Prostate gland (tissue), 2 donors: ENCODE measurements at regions not wholly inside any gene's neighbourhood (a gene's known extent, or its start where the extent isn't known, plus 50 kb on each side); places are given as distances from the start of the nearest gene placed in this dataset.

ENCODE experiments used
- DNase-seq: peaks from one replicate; pipeline ENCODE4 v3.0.0-alpha.2; 2019; ENCODE audit warnings: low spot score
- H3K27ac ChIP-seq, 2 donors: fragments of 200-600 bp; sonication (generic); 2 replicates each; pipeline ENCODE4 v1.5.1; 2017 to 2019
- H3K27me3 ChIP-seq: fragments of 200-600 bp; sonication (generic); replicated peaks from 2 replicates; pipeline ENCODE4 v1.5.1; 2019; ENCODE audit not compliant: insufficient read depth
- H3K36me3 ChIP-seq, 2 donors: fragments of 200-600 bp; sonication (generic); 1 replicate in 1 of 2; 2 replicates in 1 of 2; pipeline versions ENCODE4 v1.5.1 to v1.8.1; 2017 to 2019
- H3K4me1 ChIP-seq: fragments of 200-600 bp; sonication (generic); replicated peaks from 2 replicates; pipeline ENCODE4 v1.5.1; 2019
- H3K4me3 ChIP-seq, 2 donors: fragments of 200-600 bp; sonication (generic); 2 replicates each; pipeline ENCODE4 v1.5.1; 2017 to 2019
- H3K9me3 ChIP-seq: fragments of 200-600 bp; sonication (generic); 2 replicates; pipeline ENCODE4 v1.5.1; 2017
- POLR2A ChIP-seq: fragments of 450-650 bp; IDR thresholded peaks from one replicate; pipeline ENCODE4 v1.6.1; 2016; ENCODE audit warnings: antibody characterized with exemption, mild to moderate bottlenecking
- POLR2AphosphoS5 ChIP-seq: sonication (generic); formaldehyde crosslinking; IDR thresholded peaks from one replicate; pipeline ENCODE4 v1.6.1; 2017; ENCODE audit warnings: antibody characterized with exemption
- WGBS: methylation state at CpG from one replicate; pipeline ENCODE4 v1.1.5; 2018; 5-methylcytosine and 5-hydroxymethylcytosine counted together
- intact Hi-C: fragments of 100-400 bp; cut with DNase I; formaldehyde crosslinking; loops from one replicate; pipeline ENCODE4 v1.14.2; 2022
- TF ChIP-seq, protein P1 (sequence below), 4 experiments: fragments of 200-600 bp in 2 of 4; fragments of 450-650 bp in 2 of 4; sonication (generic) in 2 of 4; IDR thresholded peaks; 1 replicate in 3 of 4; 2 replicates in 1 of 4; pipeline ENCODE4 v1.5.1; 2016 to 2019; ENCODE audit warnings: antibody characterized with exemption in 4 of 4, mild to moderate bottlenecking in 2 of 4, moderate library complexity in 2 of 4

DNA sequence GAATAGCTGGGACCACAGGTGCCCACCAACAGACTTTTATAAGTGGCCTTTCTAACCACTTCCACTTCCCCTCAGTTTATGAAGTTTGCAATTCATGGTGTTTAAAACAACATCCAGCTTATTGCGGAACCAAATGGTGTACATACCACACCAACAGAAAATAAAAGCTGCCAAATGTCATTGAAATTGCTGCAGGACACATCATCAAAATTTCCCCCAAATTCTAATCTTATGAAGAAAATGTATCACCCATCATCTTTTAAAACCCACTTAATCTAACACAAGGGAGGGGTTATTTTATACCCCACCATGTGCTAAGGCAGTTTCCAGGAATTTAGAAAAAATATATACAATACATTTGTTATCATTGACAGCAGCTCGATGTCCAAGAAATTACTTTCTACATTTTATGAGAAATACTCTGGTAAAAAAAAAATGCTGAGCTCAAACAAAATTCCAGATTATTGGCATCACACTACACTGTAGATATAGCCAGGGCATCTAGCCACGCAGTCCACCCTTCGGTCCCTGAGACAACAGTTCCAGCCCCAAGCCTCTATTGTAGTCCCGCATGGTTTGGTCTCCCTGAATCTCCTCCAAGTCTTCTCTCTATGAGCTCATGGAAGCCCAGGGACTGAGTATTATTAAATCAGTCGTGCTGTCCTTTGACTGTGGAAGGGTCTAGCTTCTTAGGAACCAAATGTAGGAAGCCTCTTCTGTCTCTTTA, 372.8 kb upstream of the SLC30A5 start:
- WGBS = 66% methylated on average over 6 of the region's 6 CpGs
- no peaks in the 10 kb centered on the region for H3K27me3 ChIP-seq

GRCh38 chr5:68722357-68722756, 371.5 kb upstream of the SLC30A5 start:
- Histone ChIP-seq H3K36me3 (no peaks in the 10 kb centered on the region), H3K9me3 (no peaks in the 10 kb centered on the region), H3K4me1 (no peaks in the 10 kb centered on the region), H3K4me3 (no peak overlapping the region), H3K27ac (no peak overlapping the region), H3K27me3 (no peaks in the 10 kb centered on the region)
- no peak for DNase-seq
- TF ChIP-seq POLR2A (no peak), POLR2AphosphoS5 (no peak)
- TF ChIP-seq, protein P1, sequence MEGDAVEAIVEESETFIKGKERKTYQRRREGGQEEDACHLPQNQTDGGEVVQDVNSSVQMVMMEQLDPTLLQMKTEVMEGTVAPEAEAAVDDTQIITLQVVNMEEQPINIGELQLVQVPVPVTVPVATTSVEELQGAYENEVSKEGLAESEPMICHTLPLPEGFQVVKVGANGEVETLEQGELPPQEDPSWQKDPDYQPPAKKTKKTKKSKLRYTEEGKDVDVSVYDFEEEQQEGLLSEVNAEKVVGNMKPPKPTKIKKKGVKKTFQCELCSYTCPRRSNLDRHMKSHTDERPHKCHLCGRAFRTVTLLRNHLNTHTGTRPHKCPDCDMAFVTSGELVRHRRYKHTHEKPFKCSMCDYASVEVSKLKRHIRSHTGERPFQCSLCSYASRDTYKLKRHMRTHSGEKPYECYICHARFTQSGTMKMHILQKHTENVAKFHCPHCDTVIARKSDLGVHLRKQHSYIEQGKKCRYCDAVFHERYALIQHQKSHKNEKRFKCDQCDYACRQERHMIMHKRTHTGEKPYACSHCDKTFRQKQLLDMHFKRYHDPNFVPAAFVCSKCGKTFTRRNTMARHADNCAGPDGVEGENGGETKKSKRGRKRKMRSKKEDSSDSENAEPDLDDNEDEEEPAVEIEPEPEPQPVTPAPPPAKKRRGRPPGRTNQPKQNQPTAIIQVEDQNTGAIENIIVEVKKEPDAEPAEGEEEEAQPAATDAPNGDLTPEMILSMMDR (IDR thresholded peaks at IDR 0.05) = no peak
- 97% methylated on average over 7 of the region's 7 CpGs for WGBS
- intact Hi-C loops = loop anchor here (10.0 kb wide), 1 partner anchor 438 kb away; no protein-coding TSS in a partner anchor

More for the DNA sequence above, 372.8 kb upstream of the SLC30A5 start:
- TF ChIP-seq, protein P1 (IDR thresholded peaks at IDR 0.05) = no peak
- no peak for TF ChIP-seq POLR2AphosphoS5
- intact Hi-C loops = loop anchor here (10.0 kb wide), 1 partner anchor 436 kb away; no protein-coding TSS in a partner anchor
- no peaks in the 10 kb centered on the region for H3K4me1 ChIP-seq
- no peak overlapping the region for H3K27ac ChIP-seq
- no peaks in the 10 kb centered on the region for H3K9me3 ChIP-seq
- no peaks in the 10 kb centered on the region for H3K36me3 ChIP-seq
- H3K4me3 ChIP-seq = no peak overlapping the region
- DNase-seq = no peak

- H3K9me3 ChIP-seq = no peaks in the 10 kb centered on the region
- 90% methylated on average over 7 of the region's 7 CpGs for WGBS
- intact Hi-C loops = loop anchor here (10.0 kb wide), 1 partner anchor 441 kb away; no protein-coding TSS in a partner anchor
- no peak overlapping the region for H3K27ac ChIP-seq
- TF ChIP-seq POLR2A (no peak), POLR2AphosphoS5 (no peak)
- TF ChIP-seq, protein P1 (IDR thresholded peaks at IDR 0.05) = no peak
- DNase-seq = no peak
- no peaks in the 10 kb centered on the region for H3K4me1 ChIP-seq
- no peak overlapping the region for H3K4me3 ChIP-seq
- no peaks in the 10 kb centered on the region for H3K36me3 ChIP-seq
- no peaks in the 10 kb centered on the region for H3K27me3 ChIP-seq
Measured at GRCh38 chr5:68725905-68726683, 367.7 kb upstream of the SLC30A5 start.

GRCh38 chr5:68727931-68728330, 365.9 kb upstream of the SLC30A5 start:
- H3K4me3 ChIP-seq = no peak overlapping the region
- 92% methylated on average over 2 of the region's 2 CpGs for WGBS
- no peaks in the 10 kb centered on the region for H3K4me1 ChIP-seq
- H3K27ac ChIP-seq = no peak overlapping the region
- intact Hi-C loops = loop anchor here (10.0 kb wide), 1 partner anchor 443 kb away; no protein-coding TSS in a partner anchor
- H3K9me3 ChIP-seq = no peaks in the 10 kb centered on the region
- H3K27me3 ChIP-seq = no peaks in the 10 kb centered on the region
- no peak for DNase-seq
- H3K36me3 ChIP-seq = no peaks in the 10 kb centered on the region
- TF ChIP-seq, protein P1 (IDR thresholded peaks at IDR 0.05) = no peak
- no peak for TF ChIP-seq POLR2AphosphoS5
- TF ChIP-seq POLR2A = no peak
